NOMO-1 treated with DMSO at 0.1 percent for 48 hours (cell line): ENCODE measurements at regions not wholly inside any gene's neighbourhood (a gene's known extent, or its start where the extent isn't known, plus 50 kb on each side); places are given as distances from the start of the nearest gene placed in this dataset.

Experiments
- DNase-seq: peaks from one replicate; lab custom pipeline; 2025; ENCODE audit not compliant: unreplicated experiment; lab: John Stamatoyannopoulos, UW

DNA sequence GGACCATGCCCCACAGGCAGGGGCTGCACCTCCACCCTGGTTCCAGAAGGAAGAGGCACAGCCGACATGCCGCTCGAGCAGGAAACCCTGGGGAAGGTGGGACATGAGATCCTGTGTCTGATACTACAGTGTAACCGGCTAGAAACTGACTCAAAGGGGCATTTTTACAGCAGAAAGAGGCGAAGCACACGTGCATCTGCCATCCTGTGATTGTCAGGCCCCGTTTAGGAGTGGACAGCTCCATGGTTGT is 62.7 kb downstream of the SIK1 start:
- DNase-seq = no peak

- no peak for DNase-seq
Measured at GRCh38 chr21:43363506-43364260, 63.2 kb downstream of the SIK1 start.

DNA sequence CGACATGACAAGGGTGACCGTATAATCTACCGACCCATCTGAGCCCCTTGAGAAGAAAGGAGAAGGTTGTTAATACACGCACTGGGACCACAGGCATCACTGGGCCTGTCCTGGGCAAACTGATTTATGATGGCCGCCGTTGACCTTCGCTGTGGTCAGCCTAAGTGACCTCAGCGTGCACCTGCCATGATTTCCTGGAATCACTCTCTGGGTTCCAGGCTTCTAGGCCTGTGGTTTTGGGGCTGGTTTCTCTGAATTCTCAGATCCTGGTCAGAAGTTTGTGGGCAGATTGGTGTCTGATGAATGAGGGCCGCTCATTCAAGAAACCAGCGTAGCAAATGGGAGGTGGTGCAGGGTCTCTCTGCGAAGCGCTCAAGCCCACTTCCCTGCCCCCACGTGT is 64.0 kb downstream of the SIK1 start:
- no peak for DNase-seq

DNA sequence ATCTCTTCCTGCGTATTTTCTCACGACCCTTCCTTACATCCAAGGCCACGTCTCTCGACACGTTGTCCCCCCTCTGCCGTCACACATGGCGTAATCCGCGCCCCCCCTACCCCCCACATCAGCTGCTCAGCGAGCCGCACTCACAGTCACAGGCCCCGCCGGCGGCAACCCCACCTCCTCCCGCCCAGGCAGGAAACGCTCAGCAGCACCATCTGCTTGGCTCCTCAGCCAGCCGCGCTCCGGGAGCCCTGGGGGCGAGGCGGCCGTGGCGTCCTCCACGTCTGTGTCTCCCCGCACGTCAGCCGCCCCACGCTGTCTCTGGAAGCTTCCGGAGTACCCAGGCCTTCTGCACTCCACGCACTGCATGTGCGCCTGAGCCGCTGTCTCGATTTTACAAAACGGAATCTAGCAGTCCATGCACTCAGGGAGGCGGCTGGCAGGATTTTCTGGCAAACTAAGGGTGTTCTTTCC is 64.6 kb downstream of the SIK1 start:
- no peak for DNase-seq

- DNase-seq = no peak
Measured at GRCh38 chr21:43361493-43362296, 65.2 kb downstream of the SIK1 start.

DNA sequence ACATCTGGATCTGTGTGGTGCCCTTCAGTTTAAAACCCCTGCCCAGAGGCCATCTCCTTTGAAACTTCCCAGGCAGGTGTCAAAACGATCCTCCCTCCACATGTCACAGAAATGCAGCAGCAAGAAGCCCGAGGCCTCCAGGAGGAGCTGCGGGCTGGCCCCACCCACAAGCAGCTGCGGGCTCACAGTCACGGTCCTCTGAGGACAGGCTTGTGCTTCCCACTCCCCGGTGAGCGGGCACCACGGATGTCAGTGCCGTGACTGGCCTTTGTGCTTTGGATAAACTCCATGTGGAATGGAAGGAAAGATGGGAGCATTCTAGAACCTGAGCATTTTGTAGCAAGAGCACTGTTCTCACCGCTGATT is 65.8 kb downstream of the SIK1 start:
- no peak for DNase-seq

DNA sequence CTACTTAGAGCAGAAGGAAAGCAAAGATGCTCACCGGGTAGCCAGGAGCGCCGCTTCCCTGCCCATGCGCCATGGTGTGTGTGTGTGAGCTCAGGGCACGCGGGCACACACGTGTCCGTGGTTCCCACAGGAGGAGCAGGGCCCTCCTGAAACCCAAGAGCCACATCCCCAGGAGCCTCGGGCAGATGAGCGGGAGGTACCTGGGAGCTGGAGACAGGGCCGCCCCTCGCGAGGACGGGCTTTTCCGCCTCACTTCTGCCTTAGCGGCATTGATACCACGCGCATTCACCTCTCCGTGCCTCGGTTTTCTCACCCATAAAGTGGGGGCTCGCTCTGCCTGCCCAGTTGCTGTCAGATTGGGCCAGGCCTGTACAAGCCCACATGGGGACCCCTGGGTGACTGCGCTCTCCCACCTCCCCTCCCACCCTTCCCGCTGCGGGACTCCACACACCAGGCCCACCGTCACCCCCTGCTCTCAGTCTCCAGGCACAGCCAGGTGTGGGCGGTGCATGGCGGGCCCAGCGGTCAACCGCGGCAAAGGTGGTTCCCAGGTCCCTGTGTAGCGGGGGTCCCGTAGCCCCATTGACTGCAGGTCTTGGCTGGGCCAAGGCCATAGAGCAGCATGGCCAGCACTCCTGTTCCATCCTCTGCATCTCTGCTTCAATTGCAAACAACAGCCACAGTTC is 66.3 kb downstream of the SIK1 start:
- DNase-seq = no peak

GRCh38 chr21:43358940-43359822 is 67.8 kb downstream of the SIK1 start:
- DNase-seq = no peak

DNA sequence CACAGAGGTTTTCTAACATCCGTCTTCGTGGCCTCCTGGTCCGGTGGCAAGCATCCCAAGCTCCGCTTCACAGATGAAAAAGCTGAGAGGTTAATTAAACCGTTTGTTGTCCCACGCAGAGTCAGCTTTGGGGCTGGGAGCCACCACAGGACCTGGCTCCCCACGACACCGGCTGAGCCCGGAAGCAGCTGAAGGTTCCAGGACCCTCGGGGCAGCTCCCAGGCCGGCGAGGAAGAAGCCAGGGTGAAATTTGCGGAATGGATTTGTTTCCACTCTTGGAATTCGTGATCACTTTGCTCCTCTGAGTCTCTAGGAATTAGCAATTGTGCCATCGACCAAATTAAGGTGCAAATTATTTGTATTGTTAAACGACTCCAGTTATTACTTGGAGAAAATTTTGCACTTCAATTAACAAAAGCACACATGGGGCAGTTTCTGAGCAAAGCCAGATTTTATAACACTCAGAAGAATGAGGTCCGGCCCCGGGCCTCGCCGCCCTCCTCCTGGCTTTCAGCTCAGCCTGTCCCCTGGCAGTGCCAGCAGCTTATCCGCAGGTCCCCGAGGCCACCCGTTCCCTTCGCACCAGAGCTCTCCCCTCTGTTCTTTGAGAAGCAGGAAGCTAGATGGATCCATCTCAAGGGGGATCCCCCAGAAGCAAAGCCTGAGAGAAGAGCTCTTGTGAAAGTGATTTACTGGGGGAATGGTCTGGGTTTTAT is 69.1 kb downstream of the SIK1 start:
- no peak for DNase-seq

GRCh38 chr21:43355925-43356289 is 71.0 kb downstream of the SIK1 start:
- no peak for DNase-seq

DNA sequence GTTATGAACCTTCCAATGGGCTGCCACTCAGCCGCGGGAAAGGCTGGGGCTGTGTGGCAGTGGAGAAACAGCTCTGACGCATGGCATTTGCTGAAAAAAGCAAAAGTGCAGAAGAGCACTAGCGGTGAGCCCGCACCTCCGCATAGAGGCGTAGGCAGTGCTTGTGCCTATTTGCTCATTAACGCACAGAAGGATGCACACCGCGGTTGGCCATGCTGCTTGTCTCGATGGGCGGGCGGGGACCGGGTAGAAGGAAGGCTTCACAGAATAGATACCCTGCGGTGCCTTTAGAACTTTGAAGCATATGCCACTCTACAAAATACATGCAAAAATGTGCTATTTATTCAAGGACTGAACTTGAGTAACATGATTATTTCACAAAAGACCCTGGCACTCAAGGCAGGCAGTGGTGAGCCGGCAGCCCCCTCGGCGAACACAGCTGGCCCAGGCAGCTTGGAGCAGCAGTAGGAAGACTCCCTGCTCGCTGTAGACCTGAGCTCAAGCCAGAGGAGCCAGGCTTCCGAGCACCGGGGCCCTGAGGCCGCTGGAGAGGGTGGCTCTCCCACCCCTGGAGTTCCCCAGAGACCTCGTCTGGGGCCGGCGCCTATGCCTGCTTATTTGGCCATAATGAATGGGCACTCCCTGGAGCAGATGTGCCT is 71.5 kb downstream of the SIK1 start:
- DNase-seq = no peak

- DNase-seq = no peak
Measured at GRCh38 chr21:43354666-43355065, 72.3 kb downstream of the SIK1 start.

DNA sequence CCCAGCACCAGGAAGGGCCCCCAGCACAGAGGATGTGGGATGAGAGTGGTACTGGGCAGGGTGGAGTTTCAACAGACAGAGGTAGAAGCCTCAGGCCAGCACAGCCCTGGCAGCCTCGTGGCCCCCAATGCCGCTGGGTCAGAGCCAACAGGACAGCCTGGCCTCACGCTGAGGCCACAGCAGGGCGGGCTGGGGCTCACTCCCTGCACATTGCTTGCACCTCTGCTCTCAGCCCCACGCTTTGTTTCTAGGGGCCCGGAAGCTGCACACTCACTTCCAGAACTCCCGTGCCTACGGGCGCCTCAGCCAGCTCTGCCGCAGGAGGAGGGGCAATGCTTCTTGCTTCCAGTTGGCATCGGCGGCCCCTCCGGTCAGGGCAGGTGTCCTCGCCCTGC is 72.9 kb downstream of the SIK1 start:
- DNase-seq = no peak

DNA sequence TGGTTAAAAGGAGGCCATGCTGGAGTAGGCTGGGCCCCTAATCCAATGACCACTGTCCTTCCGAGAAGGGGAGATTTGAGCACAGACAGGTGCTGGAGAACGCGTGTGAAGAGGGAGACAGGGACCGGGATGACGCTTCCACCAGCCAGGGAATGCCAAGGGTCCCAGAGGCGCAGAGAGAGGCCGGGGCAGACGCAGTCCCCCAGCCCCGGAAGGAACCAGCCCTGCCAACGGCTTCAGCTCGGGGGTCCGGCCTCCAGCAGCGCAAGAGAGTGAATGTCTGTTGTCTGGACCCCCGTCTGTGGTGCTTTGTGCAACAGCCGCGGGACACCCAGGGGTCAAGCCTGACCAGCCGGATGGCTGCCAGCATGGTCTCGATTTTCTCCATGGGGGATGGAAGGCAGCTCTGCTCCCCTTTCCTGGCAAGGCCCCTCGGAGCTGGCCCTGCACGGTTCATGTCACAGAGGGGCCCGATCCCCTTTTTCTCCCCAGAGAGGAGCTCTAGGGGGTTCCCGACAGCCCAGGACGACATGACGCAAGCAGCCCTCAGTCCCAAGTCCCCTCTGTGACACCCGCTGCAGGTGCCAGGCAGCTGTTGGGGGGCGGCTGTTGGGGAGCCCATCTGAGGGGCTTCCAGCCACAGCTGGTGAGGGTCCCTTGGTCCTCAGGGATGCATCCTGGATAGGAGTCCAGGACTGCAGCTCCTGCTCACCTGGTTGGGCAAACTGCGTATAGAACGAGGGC is 73.5 kb downstream of the SIK1 start:
- no peak for DNase-seq

GRCh38 chr21:43352568-43353281 is 74.2 kb downstream of the SIK1 start:
- no peak for DNase-seq

GRCh38 chr21:43352154-43352537 is 74.8 kb downstream of the SIK1 start:
- no peak for DNase-seq

- DNase-seq = no peak
Measured at GRCh38 chr21:43351501-43352153, 75.3 kb downstream of the SIK1 start.

- no peak for DNase-seq
Measured at GRCh38 chr21:43349644-43350043, 77.3 kb downstream of the SIK1 start.
